IPS DF 19.7 (cell line): ENCODE measurements at regions not wholly inside any gene's neighbourhood (a gene's known extent, or its start where the extent isn't known, plus 50 kb on each side); places are given as distances from the start of the nearest gene placed in this dataset.
"Not testable (repeated sequence)": the region's sequence is repeated elsewhere in the genome, so short reads cannot be mapped to it uniquely, and the experiment has no call there.

Source experiments
- DNase-seq: peaks from one replicate; pipeline ENCODE4 v3.0.0-alpha.2; 2013; ENCODE audit warnings: low read depth, low spot score

DNA sequence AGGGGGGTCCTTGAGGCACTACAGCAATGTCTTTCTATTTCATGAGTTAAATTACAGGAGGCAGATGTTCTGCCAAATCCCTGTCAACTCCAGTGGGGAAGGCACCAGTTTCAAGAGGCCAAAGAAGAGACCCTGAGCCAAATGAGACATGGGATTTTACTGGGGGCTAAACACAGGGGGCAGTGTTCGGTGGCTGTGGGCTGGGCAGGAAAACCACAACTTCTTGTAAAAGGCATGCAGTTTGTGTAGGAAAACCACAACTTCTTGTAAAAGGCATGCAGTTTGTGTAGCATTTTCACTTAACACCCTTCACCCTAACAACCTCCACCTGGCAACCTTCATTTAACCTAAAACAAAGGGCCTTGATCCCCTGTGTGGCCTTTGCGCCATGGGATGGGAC lies 61.0 kb downstream of the POLR2M start:
- no peak for DNase-seq

- no peak for DNase-seq
Observed at GRCh38 chr15:57769266-57769665, 62.8 kb downstream of the POLR2M start.

- no peak for DNase-seq
Observed at GRCh38 chr15:57770495-57770894, 64.0 kb downstream of the POLR2M start.

DNA sequence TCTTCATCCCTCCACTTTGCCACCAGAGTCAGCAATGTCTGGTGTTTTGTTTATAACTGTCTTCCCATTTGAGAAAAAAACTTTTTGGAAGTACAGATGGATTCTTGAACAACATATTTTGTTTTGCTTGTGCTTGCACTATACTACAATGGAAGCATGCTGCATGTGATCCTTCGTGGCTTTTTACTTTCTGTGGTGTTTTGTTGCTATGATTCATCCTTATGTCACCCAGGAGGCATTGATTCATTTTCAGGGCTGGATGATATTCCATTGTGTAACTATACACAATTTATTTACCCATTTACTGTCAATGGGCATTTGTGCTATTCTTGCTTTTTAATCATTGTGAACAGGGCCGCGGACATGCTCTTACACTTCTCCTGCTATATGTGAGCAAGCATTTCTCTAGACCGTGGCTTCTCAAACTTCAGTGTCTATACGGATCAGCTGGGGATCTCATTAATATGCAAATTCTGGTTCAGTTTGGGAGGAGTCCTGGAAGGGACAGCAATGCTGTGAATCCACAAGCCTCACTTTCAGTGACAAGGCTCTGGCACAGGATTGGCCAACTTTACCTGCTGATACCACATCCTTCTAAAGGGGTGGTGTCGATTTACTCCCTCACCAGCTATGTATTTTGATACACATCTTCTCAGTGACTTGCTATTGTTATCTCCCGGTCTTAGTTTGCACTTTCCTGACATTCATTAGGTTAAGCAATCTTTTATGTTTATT lies 65.9 kb downstream of the POLR2M start:
- peak; percentile 54 for DNase-seq

DNA sequence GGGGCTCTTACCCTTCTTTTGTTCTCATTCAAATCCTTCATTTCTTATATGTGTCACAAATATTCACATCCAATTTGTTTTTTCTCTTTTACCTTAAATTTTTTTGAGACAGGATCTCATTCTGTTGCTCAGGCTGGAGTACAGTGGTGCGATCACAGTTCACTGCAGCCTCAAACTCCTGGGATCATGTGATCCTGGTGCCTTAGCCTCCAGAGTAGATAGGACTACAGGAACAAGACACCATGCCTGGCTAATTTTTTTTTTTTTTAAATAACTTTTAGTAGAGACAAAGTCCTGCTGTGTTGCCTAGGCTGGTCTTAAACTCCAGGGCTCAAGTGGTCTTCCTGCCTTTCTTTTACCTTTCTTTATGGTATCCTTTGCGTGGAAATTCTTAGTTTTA lies 66.5 kb downstream of the POLR2M start:
- no peak for DNase-seq

- no peak for DNase-seq
Observed at GRCh38 chr15:57777003-57777402, 70.5 kb downstream of the POLR2M start.

- no peak for DNase-seq
Observed at GRCh38 chr15:57780471-57780870, 74.0 kb downstream of the POLR2M start.

GRCh38 chr15:57782731-57783130 lies 76.2 kb downstream of the POLR2M start:
- no peak for DNase-seq

DNA sequence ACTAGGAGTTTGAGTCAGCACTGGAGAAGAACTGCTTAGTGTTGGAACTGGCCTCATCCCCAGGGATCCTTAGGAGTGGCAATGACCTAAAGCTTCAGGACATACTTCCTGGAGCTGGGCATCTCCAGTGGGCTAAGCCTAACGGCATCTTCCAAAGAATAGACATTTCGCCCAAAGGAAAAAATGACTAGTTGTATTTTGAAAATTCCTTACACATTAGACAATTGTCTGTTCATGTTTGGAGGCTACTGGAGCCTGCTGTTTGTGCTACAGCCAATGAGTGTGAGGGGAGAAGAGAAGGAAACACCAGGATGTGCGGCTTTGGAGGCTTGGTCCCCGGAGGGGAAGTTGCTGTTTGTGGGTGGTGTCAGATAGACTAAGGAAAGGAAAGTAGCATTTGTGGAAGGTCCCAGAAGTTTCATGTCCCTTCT lies 77.6 kb downstream of the POLR2M start:
- no peak for DNase-seq

GRCh38 chr15:57785039-57785438 lies 78.5 kb downstream of the POLR2M start:
- DNase-seq = no peak

DNA sequence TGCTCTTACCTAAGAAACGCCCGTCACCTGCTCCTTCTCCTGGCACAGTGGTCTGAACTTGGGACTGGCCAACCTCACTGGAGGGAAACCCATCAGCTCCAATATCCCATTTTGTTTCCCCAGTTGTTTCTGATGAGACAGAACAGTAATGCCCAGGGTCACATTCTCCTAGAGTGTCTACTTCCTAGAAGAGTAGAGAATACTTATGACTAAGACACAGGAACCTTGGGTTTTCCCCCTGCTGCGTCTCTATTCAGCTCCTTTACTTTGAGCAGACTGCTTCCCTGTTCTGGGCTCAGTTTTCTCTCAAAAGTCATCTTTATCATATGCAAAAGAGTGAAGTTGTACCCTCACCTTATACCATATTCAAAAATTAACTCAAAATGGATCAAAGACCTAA lies 79.4 kb downstream of the POLR2M start:
- DNase-seq = no peak

- DNase-seq = no peak
Observed at GRCh38 chr15:57789225-57789624, 82.7 kb downstream of the POLR2M start.

- no peak for DNase-seq
Observed at GRCh38 chr15:57792724-57793449, 86.4 kb downstream of the POLR2M start.

DNA sequence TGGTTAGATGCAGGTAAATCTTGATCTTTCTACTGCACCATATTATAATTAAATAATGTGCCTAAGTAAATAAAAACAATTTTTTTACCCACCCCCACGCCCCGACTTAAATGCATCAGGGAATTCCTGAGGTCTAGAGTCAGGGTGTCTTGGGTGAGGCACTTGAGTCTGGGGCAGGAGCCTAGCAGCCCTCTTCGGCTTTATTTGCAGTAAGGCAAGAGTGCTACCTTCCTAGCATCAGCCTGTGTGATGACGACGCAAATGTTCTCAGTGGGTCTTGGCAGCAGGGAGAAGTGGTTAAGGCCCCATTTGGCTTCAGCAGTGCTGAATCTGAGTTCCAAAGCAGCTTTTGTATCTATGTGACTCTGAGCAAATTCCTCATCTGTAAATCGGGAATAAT lies 88.7 kb downstream of the POLR2M start:
- DNase-seq = no peak

GRCh38 chr15:57796146-57796545 lies 89.6 kb downstream of the POLR2M start:
- DNase-seq = no peak

- DNase-seq = no peak
Observed at GRCh38 chr15:57797110-57797509, 90.6 kb downstream of the POLR2M start.

- no peak for DNase-seq
Observed at GRCh38 chr15:57797568-57798267, 91.2 kb downstream of the POLR2M start.

GRCh38 chr15:57806003-57806402 lies 99.5 kb downstream of the POLR2M start:
- DNase-seq = no peak

DNA sequence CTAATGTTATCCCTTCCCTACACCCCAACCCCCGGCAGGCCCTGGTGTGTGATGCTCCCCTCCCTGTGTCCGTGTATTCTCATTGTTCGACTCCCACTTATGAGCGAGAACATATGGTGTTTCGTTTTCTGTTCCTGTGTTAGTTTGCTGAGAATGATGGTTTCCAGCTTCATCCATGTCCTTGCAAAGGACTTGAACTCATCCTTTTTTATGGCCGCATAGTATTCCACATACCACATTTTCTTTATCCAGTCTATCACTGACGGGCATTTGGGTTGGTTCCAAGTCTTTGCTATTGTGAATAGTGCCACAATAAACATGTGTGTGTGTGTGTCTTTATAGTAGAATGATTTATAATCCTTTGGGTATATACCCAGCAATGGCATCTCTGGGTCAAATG lies 102.8 kb downstream of the POLR2M start:
- DNase-seq = not testable (repeated sequence)

- no peak for DNase-seq
Observed at GRCh38 chr15:57816599-57816998, 110.1 kb downstream of the POLR2M start.

DNA sequence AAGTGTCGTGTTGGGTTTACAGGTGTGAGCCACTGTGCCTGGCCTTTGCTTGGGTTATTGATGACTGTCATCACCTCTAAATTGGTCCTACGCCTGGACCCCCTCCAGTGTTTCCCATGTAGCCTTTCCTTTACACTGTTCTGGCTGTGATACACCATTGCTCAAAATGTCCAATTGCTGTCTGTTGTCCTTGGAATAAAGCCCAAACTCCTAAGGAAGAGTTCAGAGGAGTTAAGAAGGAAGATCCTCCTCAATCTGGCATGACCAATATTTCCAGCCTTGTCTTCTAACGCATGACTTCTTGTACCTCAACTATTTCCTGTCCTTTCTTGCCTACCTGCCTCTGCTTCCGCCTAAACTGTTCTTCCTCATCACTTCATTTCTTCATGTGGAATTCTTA lies 113.1 kb downstream of the POLR2M start:
- no peak for DNase-seq

GRCh38 chr15:57820119-57820518 lies 113.6 kb downstream of the POLR2M start:
- no peak for DNase-seq

DNA sequence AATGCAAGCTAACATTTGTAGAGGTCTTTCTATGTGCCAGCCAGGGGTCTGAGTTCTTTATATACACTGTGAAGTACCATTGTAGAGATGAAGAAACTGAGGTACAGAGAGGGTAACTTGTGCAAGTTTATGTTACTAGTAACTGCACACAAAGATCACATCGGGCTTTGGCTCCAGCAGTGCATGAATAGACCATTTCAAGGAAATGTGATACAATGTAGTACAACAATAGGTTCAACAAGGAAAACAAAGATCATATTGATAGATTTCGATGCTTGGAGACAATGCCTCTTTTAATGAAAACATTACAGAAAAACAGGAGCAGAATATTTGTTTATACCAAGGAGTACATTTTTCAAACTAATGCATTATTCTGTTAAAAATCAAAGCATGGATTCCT lies 115.3 kb downstream of the POLR2M start:
- no peak for DNase-seq
